CD4-positive, alpha-beta T cell (primary cell): ENCODE measurements at regions not wholly inside any gene's neighbourhood (a gene's known extent, or its start where the extent isn't known, plus 50 kb on each side); places are given as distances from the start of the nearest gene placed in this dataset.

Experiments
- ATAC-seq: fragments of 200-7000 bp; cut with Tn5 transposase; one replicate; pipeline ENCODE4 v1.10.0; 2022; ENCODE audit warnings: mild to moderate bottlenecking; ENCODE audit not compliant: poor library complexity
- CTCF ChIA-PET: fragments of 350-600 bp; sonication (Branson Sonifier 250); formaldehyde crosslinking; loops from one replicate; lab custom pipeline; 2021; ENCODE audit warnings: antibody characterized with exemption, inconsistent platforms; lab: Charles Lee
- POLR2A ChIA-PET: fragments of 350-600 bp; sonication (Branson Sonifier 250); formaldehyde crosslinking; loops from one replicate; lab custom pipeline; 2021; ENCODE audit warnings: antibody characterized with exemption, inconsistent platforms; lab: Charles Lee
- DNase-seq, 14 experiments: peaks; one replicate each; pipeline ENCODE4 v3.0.0-alpha.2; 2013 to 2020; ENCODE audit warnings: mixed read lengths in 2 of 14
- H3K27ac ChIP-seq, 2 donors: one replicate each; pipeline versions ENCODE4 v1.5.1 to v1.7.0; 2013; ENCODE audit warnings: low read length in 2 of 2, low read depth in 1 of 2, mild to moderate bottlenecking in 1 of 2
- H3K27me3 ChIP-seq, 2 experiments: 1 replicate in 1 of 2; 2 replicates in 1 of 2; pipeline versions ENCODE4 v1.6.1 to v1.7.0; 2013; ENCODE audit warnings: low read length in 2 of 2, control low read depth in 1 of 2, mild to moderate bottlenecking in 1 of 2, moderate library complexity in 1 of 2; ENCODE audit not compliant: insufficient read depth in 2 of 2, control insufficient read depth in 1 of 2
- H3K36me3 ChIP-seq: one replicate; pipeline ENCODE4 v1.6.1; 2013; ENCODE audit warnings: low read length, control low read depth; ENCODE audit not compliant: insufficient read depth
- H3K4me1 ChIP-seq: one replicate; pipeline ENCODE4 v1.6.1; 2013; ENCODE audit warnings: low read length, control low read depth; ENCODE audit not compliant: insufficient read depth
- H3K4me3 ChIP-seq: one replicate; pipeline ENCODE4 v1.5.1; 2013; ENCODE audit warnings: mild to moderate bottlenecking, low read length, moderate library complexity
- H3K9me3 ChIP-seq, 2 experiments: 1 replicate in 1 of 2; 2 replicates in 1 of 2; pipeline versions ENCODE4 v1.6.1 to v1.7.0; 2013; ENCODE audit warnings: low read length in 2 of 2, mild to moderate bottlenecking in 2 of 2, control low read depth in 1 of 2, moderate library complexity in 1 of 2; ENCODE audit not compliant: control insufficient read depth in 1 of 2, insufficient read depth in 1 of 2
- H3K27ac Mint-ChIP-seq: one replicate; pipeline ENCODE4 v1.8.0; 2020; ENCODE audit warnings: mixed read lengths
- H3K27me3 Mint-ChIP-seq: one replicate; pipeline ENCODE4 v1.8.0; 2021; ENCODE audit warnings: mixed read lengths
- H3K36me3 Mint-ChIP-seq: one replicate; pipeline ENCODE4 v1.8.0; 2021; ENCODE audit warnings: low read depth, mixed read lengths
- H3K4me1 Mint-ChIP-seq: one replicate; pipeline ENCODE4 v1.8.0; 2021; ENCODE audit warnings: low read depth, mixed read lengths
- H3K4me3 Mint-ChIP-seq: one replicate; pipeline ENCODE4 v1.8.0; 2020; ENCODE audit warnings: mild to moderate bottlenecking, mixed read lengths
- H3K9me3 Mint-ChIP-seq: one replicate; pipeline ENCODE4 v1.8.0; 2020; ENCODE audit warnings: mixed read lengths
- CTCF ChIP-seq: fragments of 200-600 bp; IDR thresholded peaks from one replicate; pipeline ENCODE4 v1.8.0; 2022; ENCODE audit warnings: antibody characterized with exemption, mild to moderate bottlenecking
- intact Hi-C, 2 experiments: fragments of 100-400 bp; cut with DNase I in 1 of 2; cut with micrococcal nuclease in 1 of 2; formaldehyde crosslinking; loops; one replicate each; pipeline versions ENCODE4 v1.15.1 to v1.9.0; 2023 to 2025; cut with DNase I, micrococcal nuclease

- ChIA-PET CTCF (no interaction called here), POLR2A (no interaction called here)
- Mint-ChIP-seq H3K27ac (no peak overlapping the region), H3K4me3 (no peak overlapping the region), H3K4me1 (no peaks in the 10 kb centered on the region), H3K9me3 (peaks cover 24% of the 10 kb centered on the region), H3K27me3 (peaks cover 5% of the 10 kb centered on the region), H3K36me3 (no peaks in the 10 kb centered on the region)
- Histone ChIP-seq H3K9me3 (no peaks in the 10 kb centered on the region), H3K4me1 (no peaks in the 10 kb centered on the region), H3K4me3 (no peak overlapping the region), H3K27me3 (no peaks in the 10 kb centered on the region), H3K27ac (no peak overlapping the region), H3K36me3 (no peaks in the 10 kb centered on the region)
- intact Hi-C loops = no loop called here
- DNase-seq (no peak), ATAC-seq (no peak)
- no peak for TF ChIP-seq CTCF
Measured at GRCh38 chr9:116027511-116027910, 126.1 kb upstream of the PAPPA start.

GRCh38 chr9:116027951-116028350, 125.6 kb upstream of the PAPPA start:
- no peak overlapping the region for H3K27ac ChIP-seq
- Mint-ChIP-seq H3K36me3 (no peaks in the 10 kb centered on the region), H3K9me3 (peaks cover 24% of the 10 kb centered on the region), H3K27me3 (peaks cover 5% of the 10 kb centered on the region), H3K27ac (no peak overlapping the region), H3K4me1 (no peaks in the 10 kb centered on the region), H3K4me3 (no peak overlapping the region)
- TF ChIP-seq CTCF = no peak
- H3K36me3 ChIP-seq = no peaks in the 10 kb centered on the region
- no peaks in the 10 kb centered on the region for H3K9me3 ChIP-seq
- no peak overlapping the region for H3K4me3 ChIP-seq
- POLR2A ChIA-PET = no interaction called here
- intact Hi-C loops = no loop called here
- no peak for ATAC-seq
- CTCF ChIA-PET = no interaction called here
- DNase-seq = no peak
- H3K4me1 ChIP-seq = no peaks in the 10 kb centered on the region
- no peaks in the 10 kb centered on the region for H3K27me3 ChIP-seq

- H3K27ac ChIP-seq = no peak overlapping the region
- H3K36me3 Mint-ChIP-seq = no peaks in the 10 kb centered on the region
- no peaks in the 10 kb centered on the region for H3K9me3 ChIP-seq
- peaks cover 5% of the 10 kb centered on the region for H3K27me3 Mint-ChIP-seq
- H3K9me3 Mint-ChIP-seq = peaks cover 15% of the 10 kb centered on the region
- H3K4me3 ChIP-seq = no peak overlapping the region
- no peaks in the 10 kb centered on the region for H3K36me3 ChIP-seq
- H3K4me1 ChIP-seq = no peaks in the 10 kb centered on the region
- DNase-seq = no peak
- no peak for TF ChIP-seq CTCF
- H3K27ac Mint-ChIP-seq = no peak overlapping the region
- ATAC-seq = no peak
- CTCF ChIA-PET = no interaction called here
- intact Hi-C loops = no loop called here
- POLR2A ChIA-PET = no interaction called here
- no peaks in the 10 kb centered on the region for H3K4me1 Mint-ChIP-seq
- H3K27me3 ChIP-seq = no peaks in the 10 kb centered on the region
- no peak overlapping the region for H3K4me3 Mint-ChIP-seq
Measured at GRCh38 chr9:116030517-116030916, 123.1 kb upstream of the PAPPA start.
